GM10266 (cell line): ENCODE measurements at regions not wholly inside any gene's neighbourhood (a gene's known extent, or its start where the extent isn't known, plus 50 kb on each side); places are given as distances from the start of the nearest gene placed in this dataset.

Experiments
- DNase-seq: peaks from one replicate; pipeline ENCODE4 v3.0.0; 2012; ENCODE audit errors: extremely low spot score
- CTCF ChIP-seq: IDR thresholded peaks from 2 replicates; pipeline ENCODE4 v1.5.1; 2012; ENCODE audit warnings: mild to moderate bottlenecking, low read depth; ENCODE audit not compliant: control insufficient read depth, insufficient read depth; ENCODE audit errors: missing control alignments

- no peak for DNase-seq
- TF ChIP-seq CTCF, result no peak
Measured at GRCh38 chr6:140909625-140910024, 1223.1 kb upstream of the GJE1 start.

GRCh38 chr6:140909156-140909555 lies 1223.6 kb upstream of the GJE1 start:
- no peak for DNase-seq
- TF ChIP-seq CTCF, result no peak

- TF ChIP-seq CTCF, result no peak
- no peak for DNase-seq
Measured at GRCh38 chr6:140908505-140908904, 1224.2 kb upstream of the GJE1 start.

GRCh38 chr6:140907235-140907634 lies 1225.5 kb upstream of the GJE1 start:
- DNase-seq, result no peak
- no peak for TF ChIP-seq CTCF

- no peak for DNase-seq
- no peak for TF ChIP-seq CTCF
Measured at GRCh38 chr6:140905724-140906123, 1227.0 kb upstream of the GJE1 start.

- DNase-seq, result no peak
- no peak for TF ChIP-seq CTCF
Measured at GRCh38 chr6:140905050-140905449, 1227.7 kb upstream of the GJE1 start.

- no peak for DNase-seq
- no peak for TF ChIP-seq CTCF
Measured at GRCh38 chr6:140897804-140898573, 1234.7 kb upstream of the GJE1 start.
